ENCODE measurements at regions not wholly inside any gene's neighbourhood (a gene's known extent, or its start where the extent isn't known, plus 50 kb on each side); places are given as distances from the start of the nearest gene placed in this dataset.

DNA sequence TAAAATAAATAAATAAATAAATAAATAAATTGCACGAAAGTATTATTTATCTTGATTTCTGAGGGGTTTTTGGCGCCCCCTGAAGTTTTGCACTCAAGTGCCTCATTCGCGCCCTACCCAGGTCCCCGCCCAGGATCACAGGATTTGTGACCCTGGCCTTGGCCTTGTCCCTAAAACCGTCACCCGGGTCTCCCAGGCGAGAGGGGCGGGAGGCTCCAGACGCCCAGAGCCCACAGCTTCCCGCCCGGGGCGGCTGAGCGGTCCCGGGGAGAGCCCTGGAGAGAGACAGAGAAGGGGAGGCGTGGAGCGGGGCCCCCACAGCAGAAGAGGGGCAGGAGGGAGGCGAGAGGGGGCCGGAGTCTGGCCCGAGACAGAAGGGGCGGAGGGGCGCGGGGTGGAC, 91.8 kb upstream of the CASZ1 start:
- no peak overlapping the region for H3K4me3 ChIP-seq (ENCODE audit: control insufficient read depth, low read depth, low read length)
- TF ChIP-seq CTCF (conservative IDR thresholded peaks at IDR 0.05; ENCODE audit: control insufficient read depth, insufficient read depth, low read depth, low read length) = no peak
- DNase-seq (ENCODE audit: low read depth) = no peak

DNA sequence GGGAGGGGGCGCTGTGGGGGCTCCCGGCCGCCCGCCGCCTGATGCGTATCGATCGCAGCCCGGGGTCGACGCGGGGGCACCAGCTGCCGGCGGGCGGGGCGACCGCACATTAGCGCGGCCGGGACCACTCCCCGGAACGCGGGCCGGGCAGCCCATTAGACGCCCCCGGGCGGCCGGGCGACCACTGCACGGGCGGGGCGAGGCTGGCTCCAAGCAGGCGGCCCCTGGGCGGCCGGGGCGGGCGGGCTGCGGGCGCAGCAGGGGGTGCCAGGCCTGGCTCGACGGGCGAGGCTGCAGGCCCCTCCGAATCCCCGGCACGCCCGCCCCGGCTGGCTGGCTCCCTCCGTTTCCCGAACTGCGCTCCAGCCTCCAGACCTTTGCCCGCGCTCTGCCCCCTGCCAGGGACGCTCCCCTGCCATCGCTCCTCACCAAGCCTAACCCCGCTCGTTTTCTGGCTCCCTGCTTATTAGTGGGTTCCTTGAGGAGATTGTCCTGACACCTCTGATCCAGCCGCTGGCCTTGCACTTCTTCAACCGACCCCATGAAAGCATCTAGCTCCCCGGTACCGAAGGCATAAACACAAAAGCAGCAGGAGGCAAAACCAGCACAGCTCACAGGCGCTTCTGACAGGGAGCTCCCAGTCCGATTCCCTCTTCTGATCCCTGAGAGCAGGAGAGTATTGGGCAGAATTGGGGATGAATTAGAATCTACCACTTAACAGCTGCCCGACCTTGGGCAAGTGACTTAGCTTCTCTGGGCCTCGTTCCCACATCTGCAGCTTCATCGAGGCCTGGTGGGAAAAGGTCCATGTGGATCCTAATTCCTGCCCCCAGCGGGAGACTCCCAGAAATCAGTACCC, 92.6 kb upstream of the CASZ1 start:
- no peak for TF ChIP-seq CTCF (conservative IDR thresholded peaks at IDR 0.05; ENCODE audit: control insufficient read depth, insufficient read depth, low read depth, low read length)
- H3K4me3 ChIP-seq (ENCODE audit: control insufficient read depth, low read depth, low read length) = no peak overlapping the region
- no peak for DNase-seq (ENCODE audit: low read depth)

- H3K4me3 ChIP-seq (ENCODE audit: control insufficient read depth, low read depth, low read length) = no peak overlapping the region
- no peak for TF ChIP-seq CTCF (conservative IDR thresholded peaks at IDR 0.05; ENCODE audit: control insufficient read depth, insufficient read depth, low read depth, low read length)
These were observed 93.4 kb upstream of the CASZ1 start for GRCh38 chr1:10889650-10890353.

GRCh38 chr1:10890491-10891071, 94.1 kb upstream of the CASZ1 start:
- TF ChIP-seq CTCF (conservative IDR thresholded peaks at IDR 0.05; ENCODE audit: control insufficient read depth, insufficient read depth, low read depth, low read length) = no peak
- no peak for DNase-seq (ENCODE audit: low read depth)
- H3K4me3 ChIP-seq (ENCODE audit: control insufficient read depth, low read depth, low read length) = no peak overlapping the region

More at GRCh38 chr1:10889650-10890353, 93.4 kb upstream of the CASZ1 start:
- no peak for DNase-seq (ENCODE audit: low read depth)

GRCh38 chr1:10891091-10891490, 94.6 kb upstream of the CASZ1 start:
- DNase-seq (ENCODE audit: low read depth) = no peak

More at GRCh38 chr1:10891091-10891490, 94.6 kb upstream of the CASZ1 start:
- no peak overlapping the region for H3K4me3 ChIP-seq (ENCODE audit: control insufficient read depth, low read depth, low read length)
- TF ChIP-seq CTCF (conservative IDR thresholded peaks at IDR 0.05; ENCODE audit: control insufficient read depth, insufficient read depth, low read depth, low read length) = no peak

All from fibroblast of mammary gland (primary cell).